AG04450 (cell line): ENCODE measurements at regions not wholly inside any gene's neighbourhood (a gene's known extent, or its start where the extent isn't known, plus 50 kb on each side); places are given as distances from the start of the nearest gene placed in this dataset.

Experiments
- CTCF ChIA-PET: fragments of 300-600, 350-600 bp; formaldehyde crosslinking; extraction: SDS; loops from one replicate; lab custom pipeline; 2022; ENCODE audit warnings: antibody characterized with exemption, inconsistent platforms; lab: Charles Lee
- POLR2A ChIA-PET: fragments of 350-600 bp; formaldehyde crosslinking; extraction: SDS; loops from one replicate; lab custom pipeline; 2021; ENCODE audit warnings: antibody characterized with exemption, inconsistent platforms; lab: Yijun Ruan, JAX
- DNase-seq: peaks from one replicate; pipeline ENCODE4 v3.0.0-alpha.2; 2011; ENCODE audit warnings: low read depth, low spot score
- H3K27ac ChIP-seq: one replicate; pipeline ENCODE4 v1.5.1; 2012; ENCODE audit warnings: low read depth, low read length, control low read depth
- H3K27me3 ChIP-seq: one replicate; pipeline ENCODE4 v1.6.0; 2012; ENCODE audit warnings: low read length; ENCODE audit not compliant: control insufficient read depth, insufficient read depth
- H3K4me3 ChIP-seq: 2 replicates; pipeline ENCODE4 v1.5.1; 2011; ENCODE audit warnings: mild to moderate bottlenecking, low read depth, low read length, control low read depth
- H3K9me3 ChIP-seq: 2 replicates; pipeline ENCODE4 v1.5.1; 2012; ENCODE audit warnings: low read length; ENCODE audit not compliant: control insufficient read depth, insufficient read depth
- TF ChIP-seq, protein P1 (sequence below): IDR thresholded peaks from 2 replicates; pipeline ENCODE4 v1.5.1; 2011; ENCODE audit warnings: low read depth, low read length, control low read depth, inconsistent platforms

- Histone ChIP-seq H3K9me3 (no peaks in the 10 kb centered on the region), H3K27ac (no peak overlapping the region), H3K27me3 (no peaks in the 10 kb centered on the region), H3K4me3 (no peak overlapping the region)
- no peak for DNase-seq
- ChIA-PET CTCF (no interaction called here), POLR2A (no interaction called here)
- TF ChIP-seq, protein P1, sequence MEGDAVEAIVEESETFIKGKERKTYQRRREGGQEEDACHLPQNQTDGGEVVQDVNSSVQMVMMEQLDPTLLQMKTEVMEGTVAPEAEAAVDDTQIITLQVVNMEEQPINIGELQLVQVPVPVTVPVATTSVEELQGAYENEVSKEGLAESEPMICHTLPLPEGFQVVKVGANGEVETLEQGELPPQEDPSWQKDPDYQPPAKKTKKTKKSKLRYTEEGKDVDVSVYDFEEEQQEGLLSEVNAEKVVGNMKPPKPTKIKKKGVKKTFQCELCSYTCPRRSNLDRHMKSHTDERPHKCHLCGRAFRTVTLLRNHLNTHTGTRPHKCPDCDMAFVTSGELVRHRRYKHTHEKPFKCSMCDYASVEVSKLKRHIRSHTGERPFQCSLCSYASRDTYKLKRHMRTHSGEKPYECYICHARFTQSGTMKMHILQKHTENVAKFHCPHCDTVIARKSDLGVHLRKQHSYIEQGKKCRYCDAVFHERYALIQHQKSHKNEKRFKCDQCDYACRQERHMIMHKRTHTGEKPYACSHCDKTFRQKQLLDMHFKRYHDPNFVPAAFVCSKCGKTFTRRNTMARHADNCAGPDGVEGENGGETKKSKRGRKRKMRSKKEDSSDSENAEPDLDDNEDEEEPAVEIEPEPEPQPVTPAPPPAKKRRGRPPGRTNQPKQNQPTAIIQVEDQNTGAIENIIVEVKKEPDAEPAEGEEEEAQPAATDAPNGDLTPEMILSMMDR, result no peak
Measured at GRCh38 chr13:80633251-80633650, 292.3 kb upstream of the SPRY2 start.

- Histone ChIP-seq H3K27ac (no peak overlapping the region), H3K4me3 (no peak overlapping the region), H3K9me3 (no peaks in the 10 kb centered on the region), H3K27me3 (no peaks in the 10 kb centered on the region)
- ChIA-PET POLR2A (no interaction called here), CTCF (no interaction called here)
- no peak for DNase-seq
- TF ChIP-seq, protein P1, result no peak
Measured at GRCh38 chr13:80630685-80631121, 289.8 kb upstream of the SPRY2 start.

DNA sequence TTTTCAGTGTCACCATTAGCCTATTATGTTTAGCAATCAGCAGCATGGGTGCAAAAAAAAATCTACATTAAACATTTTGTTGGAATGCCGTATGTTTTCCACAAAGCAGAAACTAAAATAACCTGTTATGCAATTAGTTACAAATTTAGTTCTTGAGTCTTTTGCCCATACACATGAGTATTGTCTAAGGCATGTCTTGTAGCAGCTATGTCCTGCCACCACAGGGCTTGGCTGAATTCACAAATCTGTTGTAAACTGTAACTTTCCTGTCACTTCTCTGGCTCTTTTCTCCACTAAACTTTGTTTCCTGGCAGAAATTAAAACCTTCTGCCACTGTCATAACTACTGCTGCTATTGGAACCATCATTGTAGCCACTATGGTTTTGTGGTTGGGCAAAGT, 277.9 kb upstream of the SPRY2 start:
- H3K27ac ChIP-seq, result no peak overlapping the region
- TF ChIP-seq, protein P1, result no peak
- no peak for DNase-seq
- POLR2A ChIA-PET, result no interaction called here
- CTCF ChIA-PET, result no interaction called here
- H3K4me3 ChIP-seq, result no peak overlapping the region
- no peaks in the 10 kb centered on the region for H3K9me3 ChIP-seq
- no peaks in the 10 kb centered on the region for H3K27me3 ChIP-seq

DNA sequence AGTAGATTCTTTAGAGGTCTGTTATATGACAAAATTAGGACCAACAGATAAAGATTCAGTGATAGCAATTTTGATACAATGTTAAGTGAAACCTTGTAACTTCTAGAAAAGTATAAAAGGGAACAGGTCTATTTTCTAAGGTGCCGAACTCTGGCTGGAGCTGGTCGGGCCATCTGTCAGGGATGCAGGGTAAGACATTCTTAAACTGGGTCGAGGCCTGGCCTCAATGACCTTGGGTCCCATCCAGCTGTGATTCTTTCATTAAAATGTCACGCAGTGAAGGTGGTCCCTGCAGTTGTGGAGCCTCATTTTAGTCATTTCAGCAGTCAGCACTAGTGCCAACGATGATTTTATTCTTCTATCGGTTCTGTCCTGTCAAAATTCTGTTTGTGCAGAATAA, 271.9 kb upstream of the SPRY2 start:
- TF ChIP-seq, protein P1, result no peak
- DNase-seq, result no peak
- Histone ChIP-seq H3K27ac (no peak overlapping the region), H3K4me3 (no peak overlapping the region), H3K9me3 (no peaks in the 10 kb centered on the region), H3K27me3 (no peaks in the 10 kb centered on the region)
- CTCF ChIA-PET, result no interaction called here
- POLR2A ChIA-PET, result no interaction called here

DNA sequence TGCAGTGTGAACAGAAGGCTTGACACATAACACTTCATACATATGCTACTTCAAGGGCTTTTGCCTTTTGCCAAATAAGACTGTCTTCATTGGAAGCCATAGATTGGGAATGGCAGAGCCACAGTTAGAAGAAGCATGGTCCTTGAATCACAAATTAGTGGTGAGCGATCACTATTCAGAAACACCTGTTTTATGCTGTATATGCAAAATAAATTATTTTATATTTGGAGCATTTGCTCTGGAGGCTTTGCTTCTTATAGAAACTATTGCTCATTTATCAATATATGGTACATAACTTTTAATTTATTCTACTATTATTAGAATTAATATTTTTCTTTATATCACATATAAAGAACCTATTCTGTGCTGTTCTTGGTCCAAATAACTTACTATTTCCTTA, 270.4 kb upstream of the SPRY2 start:
- DNase-seq, result no peak
- Histone ChIP-seq H3K27me3 (no peaks in the 10 kb centered on the region), H3K4me3 (no peak overlapping the region), H3K27ac (no peak overlapping the region), H3K9me3 (no peaks in the 10 kb centered on the region)
- CTCF ChIA-PET, result no interaction called here
- POLR2A ChIA-PET, result no interaction called here
- TF ChIP-seq, protein P1, result no peak
